Ascending aorta (tissue), 2 donors: ENCODE measurements at regions not wholly inside any gene's neighbourhood (a gene's known extent, or its start where the extent isn't known, plus 50 kb on each side); places are given as distances from the start of the nearest gene placed in this dataset.

Experiments
- DNase-seq, 2 donors: peaks; one replicate each; pipeline ENCODE4 v3.0.0-alpha.2; 2019; ENCODE audit warnings: low spot score in 2 of 2
- H3K27ac ChIP-seq, 2 donors: fragments of 200-600 bp; sonication (generic); one replicate each; pipeline ENCODE4 v1.5.1; 2016 to 2017; ENCODE audit warnings: mild to moderate bottlenecking in 1 of 2
- H3K27me3 ChIP-seq: fragments of 200-600 bp; sonication (generic); one replicate; pipeline ENCODE4 v1.5.1; 2017
- H3K36me3 ChIP-seq, 2 donors: fragments of 200-600 bp; sonication (generic); one replicate each; pipeline ENCODE4 v1.5.1; 2016
- H3K4me1 ChIP-seq, 2 donors: fragments of 200-600 bp; sonication (generic); one replicate each; pipeline ENCODE4 v1.5.1; 2016 to 2017; ENCODE audit warnings: mild to moderate bottlenecking in 1 of 2
- H3K4me3 ChIP-seq, 2 donors: fragments of 200-600 bp; sonication (generic); one replicate each; pipeline ENCODE4 v1.5.1; 2016 to 2017; ENCODE audit warnings: mild to moderate bottlenecking in 1 of 2
- H3K9me3 ChIP-seq, 2 donors: fragments of 200-600 bp; sonication (generic); one replicate each; pipeline ENCODE4 v1.5.1; 2016
- intact Hi-C: fragments of 100-400 bp; cut with DNase I; formaldehyde crosslinking; loops from one replicate; pipeline ENCODE4 v1.15.1; 2023
- TF ChIP-seq, protein P1 (sequence below), 3 experiments: fragments of 200-600 bp in 2 of 3; fragments of 450-650 bp in 1 of 3; sonication (generic) in 2 of 3; IDR thresholded peaks; one replicate each; pipeline ENCODE4 v1.5.1; 2016 to 2019; ENCODE audit warnings: antibody characterized with exemption in 3 of 3, mild to moderate bottlenecking in 1 of 3, moderate library complexity in 1 of 3

DNA sequence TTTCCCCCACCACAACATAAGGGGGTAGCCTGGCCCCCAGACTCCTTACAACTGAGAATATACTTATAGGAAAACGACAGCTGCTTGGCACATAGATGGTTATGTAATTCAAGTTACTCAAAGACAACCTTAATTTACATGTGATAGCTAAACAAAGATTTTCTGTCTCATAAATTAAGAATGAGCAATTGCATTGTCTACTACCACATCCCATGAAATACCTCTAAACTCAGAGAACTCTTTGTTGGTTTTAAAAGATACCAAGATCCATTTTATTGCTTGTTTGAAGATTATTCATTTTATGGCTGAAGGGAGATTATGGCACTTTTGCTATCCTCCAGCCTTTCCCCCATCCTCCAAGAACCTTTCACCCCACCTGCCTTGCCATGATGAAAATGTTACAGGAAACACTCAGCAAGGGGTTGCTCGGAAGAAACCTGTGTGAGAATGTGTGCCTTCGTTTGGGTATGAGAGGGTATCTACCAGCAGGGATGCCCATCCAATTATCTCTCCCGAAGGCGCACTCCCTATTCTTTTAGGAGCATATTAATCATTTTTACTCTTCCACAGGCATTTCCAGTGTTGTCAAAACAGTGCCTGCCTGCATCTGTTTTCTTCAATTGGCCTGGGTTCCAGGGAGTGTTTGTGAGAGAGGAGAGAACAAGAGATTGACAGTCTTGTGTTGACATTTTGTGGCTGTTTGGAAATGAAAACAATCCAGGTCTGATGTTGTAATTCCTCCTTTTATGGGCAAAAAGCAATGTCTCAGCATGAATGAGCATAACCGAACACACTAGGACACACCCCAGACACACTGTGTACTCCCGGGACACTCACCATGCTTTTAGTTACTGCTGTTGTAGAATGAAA, 208.0 kb upstream of the ANKRD55 start:
- TF ChIP-seq, protein P1, sequence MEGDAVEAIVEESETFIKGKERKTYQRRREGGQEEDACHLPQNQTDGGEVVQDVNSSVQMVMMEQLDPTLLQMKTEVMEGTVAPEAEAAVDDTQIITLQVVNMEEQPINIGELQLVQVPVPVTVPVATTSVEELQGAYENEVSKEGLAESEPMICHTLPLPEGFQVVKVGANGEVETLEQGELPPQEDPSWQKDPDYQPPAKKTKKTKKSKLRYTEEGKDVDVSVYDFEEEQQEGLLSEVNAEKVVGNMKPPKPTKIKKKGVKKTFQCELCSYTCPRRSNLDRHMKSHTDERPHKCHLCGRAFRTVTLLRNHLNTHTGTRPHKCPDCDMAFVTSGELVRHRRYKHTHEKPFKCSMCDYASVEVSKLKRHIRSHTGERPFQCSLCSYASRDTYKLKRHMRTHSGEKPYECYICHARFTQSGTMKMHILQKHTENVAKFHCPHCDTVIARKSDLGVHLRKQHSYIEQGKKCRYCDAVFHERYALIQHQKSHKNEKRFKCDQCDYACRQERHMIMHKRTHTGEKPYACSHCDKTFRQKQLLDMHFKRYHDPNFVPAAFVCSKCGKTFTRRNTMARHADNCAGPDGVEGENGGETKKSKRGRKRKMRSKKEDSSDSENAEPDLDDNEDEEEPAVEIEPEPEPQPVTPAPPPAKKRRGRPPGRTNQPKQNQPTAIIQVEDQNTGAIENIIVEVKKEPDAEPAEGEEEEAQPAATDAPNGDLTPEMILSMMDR (IDR thresholded peaks at IDR 0.05), result no peak
- no peak overlapping the region for H3K27ac ChIP-seq
- intact Hi-C loops, result no loop called here

DNA sequence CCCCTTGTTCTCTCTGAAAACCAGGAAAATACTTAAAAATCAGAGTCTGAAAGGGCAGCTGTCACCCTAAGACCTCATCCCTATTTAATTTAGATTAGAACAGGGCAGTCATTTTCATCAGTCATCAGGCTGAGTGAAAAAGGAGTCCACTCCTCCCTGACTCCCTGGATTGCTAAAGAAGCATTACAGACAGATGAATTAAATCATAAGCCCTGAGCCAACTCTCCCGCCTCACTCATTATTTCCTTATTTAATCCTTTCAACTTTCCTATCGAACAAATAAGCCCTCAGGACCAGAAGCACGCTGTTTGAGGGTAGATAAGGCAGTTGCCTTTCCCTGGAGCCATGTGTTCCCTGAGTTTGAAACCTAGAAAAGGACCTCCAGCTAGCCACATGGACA, 201.9 kb upstream of the ANKRD55 start:
- DNase-seq, result no peak
- intact Hi-C loops, result no loop called here
- no peaks in the 10 kb centered on the region for H3K27me3 ChIP-seq
- no peak overlapping the region for H3K27ac ChIP-seq
- H3K36me3 ChIP-seq, result no peaks in the 10 kb centered on the region
- TF ChIP-seq, protein P1 (IDR thresholded peaks at IDR 0.05), result no peak
- H3K9me3 ChIP-seq, result no peaks in the 10 kb centered on the region
- H3K4me1 ChIP-seq, result no peaks in the 10 kb centered on the region
- H3K4me3 ChIP-seq, result no peak overlapping the region

More for the DNA sequence above, 208.0 kb upstream of the ANKRD55 start:
- Histone ChIP-seq H3K4me3 (no peak overlapping the region), H3K27me3 (no peaks in the 10 kb centered on the region), H3K9me3 (no peaks in the 10 kb centered on the region), H3K36me3 (no peaks in the 10 kb centered on the region), H3K4me1 (no peaks in the 10 kb centered on the region)
- DNase-seq, result no peak

DNA sequence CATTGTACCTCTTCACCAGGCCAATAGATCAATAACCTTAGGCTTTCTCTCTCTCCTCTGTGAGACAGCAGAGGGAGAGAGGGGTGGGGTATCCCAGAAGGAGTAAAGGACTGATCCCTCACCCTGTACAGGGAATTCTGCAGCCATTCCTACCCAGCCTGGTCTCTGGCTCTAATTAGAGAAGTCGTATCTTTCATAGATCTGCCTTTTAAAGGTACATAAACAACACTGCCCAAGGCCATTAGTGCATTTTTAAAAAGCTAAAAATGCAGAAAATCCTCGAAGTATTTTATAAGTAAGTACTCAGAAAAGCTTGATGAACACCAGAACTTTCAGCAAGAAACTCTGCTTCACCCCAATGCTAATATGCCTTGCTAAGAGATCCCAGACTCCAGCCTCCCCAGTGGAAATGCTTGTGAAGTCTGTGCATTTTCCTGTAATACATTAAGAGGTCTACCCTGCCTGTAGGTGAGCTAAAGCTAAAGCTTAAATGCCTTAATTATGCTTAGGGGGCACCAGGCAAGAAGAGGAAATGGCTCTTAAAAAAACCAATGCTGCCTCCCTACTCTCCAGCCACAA, 200.0 kb upstream of the ANKRD55 start:
- H3K4me1 ChIP-seq, result no peaks in the 10 kb centered on the region
- peak in 1 of 2 donors; percentile 7 for DNase-seq
- TF ChIP-seq, protein P1 (IDR thresholded peaks at IDR 0.05), result no peak
- no peaks in the 10 kb centered on the region for H3K36me3 ChIP-seq
- H3K4me3 ChIP-seq, result no peak overlapping the region
- no peaks in the 10 kb centered on the region for H3K27me3 ChIP-seq
- H3K9me3 ChIP-seq, result no peaks in the 10 kb centered on the region
- intact Hi-C loops, result no loop called here
- H3K27ac ChIP-seq, result no peak overlapping the region

DNA sequence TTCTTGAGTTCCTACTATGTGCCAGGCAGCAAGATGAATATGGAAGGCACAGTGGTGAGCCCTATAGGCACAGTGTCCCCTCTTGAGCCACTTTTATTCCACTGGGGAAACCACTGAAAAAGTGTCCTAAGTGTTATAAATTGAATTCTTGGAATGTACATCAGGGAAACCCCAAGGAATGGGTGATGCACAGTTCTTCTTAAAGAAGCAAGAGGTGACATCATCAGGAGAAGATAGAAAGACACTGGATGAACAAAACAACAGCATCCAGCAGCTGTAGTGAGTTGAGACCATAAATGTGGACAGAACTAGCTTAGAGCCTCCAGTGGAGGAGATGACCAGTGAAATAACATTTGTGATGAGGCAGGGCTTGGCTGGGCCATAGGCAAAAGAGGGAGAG, 199.2 kb upstream of the ANKRD55 start:
- intact Hi-C loops, result no loop called here
- no peak overlapping the region for H3K4me3 ChIP-seq
- H3K9me3 ChIP-seq, result no peaks in the 10 kb centered on the region
- H3K36me3 ChIP-seq, result no peaks in the 10 kb centered on the region
- DNase-seq, result no peak
- H3K27me3 ChIP-seq, result no peaks in the 10 kb centered on the region
- no peaks in the 10 kb centered on the region for H3K4me1 ChIP-seq
- H3K27ac ChIP-seq, result no peak overlapping the region
- TF ChIP-seq, protein P1 (IDR thresholded peaks at IDR 0.05), result no peak

DNA sequence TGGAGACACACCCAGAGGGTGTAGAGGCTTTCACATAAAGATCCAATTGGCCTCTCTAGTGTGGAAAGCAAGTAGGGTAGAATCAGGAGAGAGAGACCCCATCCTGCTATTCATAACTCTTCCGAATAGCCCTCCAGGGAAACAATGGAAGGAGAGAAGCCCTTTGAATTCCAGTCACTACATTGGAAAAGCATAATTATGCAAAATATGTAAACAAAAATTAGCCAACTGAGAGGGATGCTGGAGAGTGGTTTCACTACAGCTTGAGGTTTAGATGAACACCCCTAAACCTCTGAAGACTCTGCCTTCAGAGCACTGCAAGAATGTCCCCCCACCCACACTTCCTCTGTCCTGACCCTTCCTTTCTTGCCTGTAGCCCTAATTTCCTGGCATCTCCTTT, 197.3 kb upstream of the ANKRD55 start:
- H3K27me3 ChIP-seq, result no peaks in the 10 kb centered on the region
- no peak overlapping the region for H3K4me3 ChIP-seq
- intact Hi-C loops, result no loop called here
- DNase-seq, result no peak
- H3K9me3 ChIP-seq, result no peaks in the 10 kb centered on the region
- TF ChIP-seq, protein P1 (IDR thresholded peaks at IDR 0.05), result no peak
- H3K27ac ChIP-seq, result no peak overlapping the region
- H3K4me1 ChIP-seq, result no peaks in the 10 kb centered on the region
- no peaks in the 10 kb centered on the region for H3K36me3 ChIP-seq
